ENCODE measurements at regions not wholly inside any gene's neighbourhood (a gene's known extent, or its start where the extent isn't known, plus 50 kb on each side); places are given as distances from the start of the nearest gene placed in this dataset.

- TF ChIP-seq CTCF (IDR thresholded peaks at IDR 0.05; ENCODE audit: unreplicated experiment): no peak
- Mint-ChIP-seq H3K27me3 (ENCODE audit: insufficient read depth, unreplicated experiment) (no peaks in the 10 kb centered on the region), H3K36me3 (ENCODE audit: insufficient read depth, unreplicated experiment) (peaks cover 4% of the 10 kb centered on the region), H3K27ac (ENCODE audit: low read depth, unreplicated experiment) (no peak overlapping the region), H3K9me3 (ENCODE audit: unreplicated experiment) (no peaks in the 10 kb centered on the region), H3K4me3 (ENCODE audit: unreplicated experiment) (no peak overlapping the region), H3K4me1 (ENCODE audit: insufficient read depth, unreplicated experiment) (peaks cover 6% of the 10 kb centered on the region)
- intact Hi-C loops (cut with micrococcal nuclease): loop anchor here (1.0 kb wide), 5 partner anchors 89 to 315 kb away; no protein-coding TSS in a partner anchor
- DNase-seq (ENCODE audit: unreplicated experiment): no peak
- ChIA-PET POLR2A (interaction anchor here (1.2 kb wide), 1 partner anchor 13 kb away, joined by 6 read pairs; no protein-coding TSS in a partner anchor), CTCF (interaction anchor here (0.7 to 3.1 kb wide), 10 partner anchors 10 to 719 kb away, joined by 3 to 25 read pairs (median 4); no protein-coding TSS in a partner anchor)
- no TSS peak for BruUV-seq (replicated peaks)
Observed at GRCh38 chr10:30241422-30242110, 107.5 kb downstream of the MTPAP start.

GRCh38 chr10:30238836-30239235, 110.2 kb downstream of the MTPAP start:
- peaks cover 6% of the 10 kb centered on the region for H3K4me1 Mint-ChIP-seq (ENCODE audit: insufficient read depth, unreplicated experiment)
- no peak overlapping the region for H3K4me3 Mint-ChIP-seq (ENCODE audit: unreplicated experiment)
- ChIA-PET POLR2A (no interaction called here), CTCF (no interaction called here)
- no peak for DNase-seq (ENCODE audit: unreplicated experiment)
- peaks cover 4% of the 10 kb centered on the region for H3K36me3 Mint-ChIP-seq (ENCODE audit: insufficient read depth, unreplicated experiment)
- BruUV-seq (replicated peaks): no TSS peak
- intact Hi-C loops (cut with micrococcal nuclease): no loop called here
- H3K27me3 Mint-ChIP-seq (ENCODE audit: insufficient read depth, unreplicated experiment): no peaks in the 10 kb centered on the region
- H3K9me3 Mint-ChIP-seq (ENCODE audit: unreplicated experiment): no peaks in the 10 kb centered on the region
- no peak for TF ChIP-seq CTCF (IDR thresholded peaks at IDR 0.05; ENCODE audit: unreplicated experiment)
- H3K27ac Mint-ChIP-seq (ENCODE audit: low read depth, unreplicated experiment): no peak overlapping the region

GRCh38 chr10:30233186-30233959, 115.7 kb downstream of the MTPAP start:
- Mint-ChIP-seq H3K4me3 (ENCODE audit: unreplicated experiment) (no peak overlapping the region), H3K36me3 (ENCODE audit: insufficient read depth, unreplicated experiment) (no peaks in the 10 kb centered on the region), H3K4me1 (ENCODE audit: insufficient read depth, unreplicated experiment) (peaks cover 15% of the 10 kb centered on the region), H3K9me3 (ENCODE audit: unreplicated experiment) (no peaks in the 10 kb centered on the region), H3K27ac (ENCODE audit: low read depth, unreplicated experiment) (no peak overlapping the region), H3K27me3 (ENCODE audit: insufficient read depth, unreplicated experiment) (no peaks in the 10 kb centered on the region)
- intact Hi-C loops (cut with micrococcal nuclease): no loop called here
- TF ChIP-seq CTCF (IDR thresholded peaks at IDR 0.05; ENCODE audit: unreplicated experiment): no peak
- CTCF ChIA-PET: interaction anchor here (0.5 to 0.6 kb wide), 2 partner anchors 30 to 358 kb away, joined by 3 read pairs; no protein-coding TSS in a partner anchor
- POLR2A ChIA-PET: no interaction called here
- no TSS peak for BruUV-seq (replicated peaks)
- no peak for DNase-seq (ENCODE audit: unreplicated experiment)

- H3K36me3 Mint-ChIP-seq (ENCODE audit: insufficient read depth, unreplicated experiment): no peaks in the 10 kb centered on the region
- no peak for DNase-seq (ENCODE audit: unreplicated experiment)
- H3K27me3 Mint-ChIP-seq (ENCODE audit: insufficient read depth, unreplicated experiment): no peaks in the 10 kb centered on the region
- H3K4me1 Mint-ChIP-seq (ENCODE audit: insufficient read depth, unreplicated experiment): peaks cover 16% of the 10 kb centered on the region
- H3K27ac Mint-ChIP-seq (ENCODE audit: low read depth, unreplicated experiment): no peak overlapping the region
- H3K9me3 Mint-ChIP-seq (ENCODE audit: unreplicated experiment): no peaks in the 10 kb centered on the region
- CTCF ChIA-PET: interaction anchor here (0.7 to 1.5 kb wide), 2 partner anchors 9 to 351 kb away, joined by 3 to 4 read pairs; no protein-coding TSS in a partner anchor
- TF ChIP-seq CTCF (IDR thresholded peaks at IDR 0.05; ENCODE audit: unreplicated experiment): no peak
- BruUV-seq (replicated peaks): no TSS peak
- H3K4me3 Mint-ChIP-seq (ENCODE audit: unreplicated experiment): no peak overlapping the region
- POLR2A ChIA-PET: interaction anchor here (1.0 kb wide), 1 partner anchor 16 kb away, joined by 3 read pairs; no protein-coding TSS in a partner anchor
- intact Hi-C loops (cut with micrococcal nuclease): no loop called here
Observed at GRCh38 chr10:30231709-30232108, 117.4 kb downstream of the MTPAP start.

Data from MCF 10A (cell line).